ENCODE measurements at regions not wholly inside any gene's neighbourhood (a gene's known extent, or its start where the extent isn't known, plus 50 kb on each side); places are given as distances from the start of the nearest gene placed in this dataset.
"Not testable (repeated sequence)": the region's sequence is repeated elsewhere in the genome, so short reads cannot be mapped to it uniquely, and the experiment has no call there.

DNA sequence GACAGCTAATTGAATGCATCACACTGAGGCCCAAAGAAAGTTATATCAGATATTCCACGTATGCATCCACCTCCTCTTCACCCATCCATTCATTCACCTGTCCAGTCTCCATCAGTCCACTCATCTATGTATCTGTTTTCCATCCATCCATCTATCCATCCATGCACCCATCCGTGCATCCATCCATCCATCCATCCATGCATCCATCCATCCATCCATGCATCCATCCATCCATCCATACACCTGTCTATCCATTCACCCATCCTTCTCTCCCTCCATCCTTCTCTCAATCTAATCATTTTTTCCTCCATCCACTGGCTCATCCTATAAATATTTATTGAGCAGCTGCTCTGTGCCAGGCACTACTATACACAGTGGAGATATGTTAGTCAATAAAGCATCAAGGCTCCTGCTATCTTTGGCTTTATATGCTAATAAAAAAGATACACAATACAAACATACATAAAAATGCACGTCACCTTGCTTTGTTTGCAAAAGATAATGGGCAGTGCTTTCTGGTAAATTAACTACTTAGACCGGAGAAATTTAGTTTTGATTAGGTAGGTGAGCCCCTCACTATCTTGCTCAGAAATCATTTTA, 442.0 kb upstream of the KLF6 start:
- Histone ChIP-seq H3K36me3 (ENCODE audit: control insufficient read depth, insufficient read depth, low read length) (no peaks in the 10 kb centered on the region), H3K4me3 (ENCODE audit: low read depth, low read length) (no peak overlapping the region), H3K27me3 (ENCODE audit: control insufficient read depth, insufficient read depth, low read length) (no peaks in the 10 kb centered on the region), H3K27ac (ENCODE audit: insufficient read depth, low read length, poor library complexity, severe bottlenecking) (no peak overlapping the region), H3K9me3 (ENCODE audit: control insufficient read depth in 2 of 2, low read length in 2 of 2) (no peaks in the 10 kb centered on the region), H3K4me1 (ENCODE audit: control insufficient read depth, insufficient read depth, low read length, poor library complexity, severe bottlenecking) (no peaks in the 10 kb centered on the region)
- H3K9me3 Mint-ChIP-seq: peaks cover 0 to 2% (median 0%) of the 10 kb centered on the region in 7 donors
- no peak for DNase-seq
- no peaks in the 10 kb centered on the region for H3K36me3 Mint-ChIP-seq
- no peak overlapping the region for H3K27ac Mint-ChIP-seq
- H3K27me3 Mint-ChIP-seq: no peaks in the 10 kb centered on the region
- H3K4me3 Mint-ChIP-seq: no peak overlapping the region
- no peak for ATAC-seq (ENCODE audit: low read depth in 2 of 2)
- H3K4me1 Mint-ChIP-seq: no peaks in the 10 kb centered on the region

DNA sequence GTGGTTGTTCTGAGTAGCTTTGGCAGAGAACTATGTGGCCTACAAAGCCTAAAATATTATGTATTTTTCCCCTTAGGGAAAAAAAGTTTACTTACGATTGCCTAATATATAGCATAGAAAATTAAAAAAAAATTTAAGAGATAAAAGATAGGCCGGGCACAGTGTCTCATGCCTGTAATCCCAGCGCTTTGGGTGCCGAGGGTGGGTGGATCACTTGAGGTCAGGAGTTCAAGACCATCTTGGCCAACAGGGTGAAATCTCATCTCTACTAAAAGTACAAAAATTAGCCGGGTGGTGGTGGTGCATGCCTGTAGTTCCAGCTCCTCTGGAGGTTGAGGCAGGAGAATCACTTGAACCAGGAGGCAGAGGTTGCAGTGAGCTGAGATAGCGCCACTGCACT, 439.2 kb upstream of the KLF6 start:
- Mint-ChIP-seq H3K27me3 (peaks cover 4% of the 10 kb centered on the region), H3K9me3 (peaks cover 0 to 2% (median 0%) of the 10 kb centered on the region in 7 donors), H3K36me3 (no peaks in the 10 kb centered on the region), H3K27ac (no peak overlapping the region), H3K4me1 (no peaks in the 10 kb centered on the region), H3K4me3 (no peak overlapping the region)
- Histone ChIP-seq H3K27ac (ENCODE audit: insufficient read depth, low read length, poor library complexity, severe bottlenecking) (no peak overlapping the region), H3K27me3 (ENCODE audit: control insufficient read depth, insufficient read depth, low read length) (no peaks in the 10 kb centered on the region), H3K4me3 (ENCODE audit: low read depth, low read length) (no peak overlapping the region), H3K4me1 (ENCODE audit: control insufficient read depth, insufficient read depth, low read length, poor library complexity, severe bottlenecking) (no peaks in the 10 kb centered on the region), H3K36me3 (ENCODE audit: control insufficient read depth, insufficient read depth, low read length) (no peaks in the 10 kb centered on the region), H3K9me3 (ENCODE audit: control insufficient read depth in 2 of 2, low read length in 2 of 2) (no peaks in the 10 kb centered on the region)
- no peak for ATAC-seq (ENCODE audit: low read depth in 2 of 2)
- no peak for DNase-seq

DNA sequence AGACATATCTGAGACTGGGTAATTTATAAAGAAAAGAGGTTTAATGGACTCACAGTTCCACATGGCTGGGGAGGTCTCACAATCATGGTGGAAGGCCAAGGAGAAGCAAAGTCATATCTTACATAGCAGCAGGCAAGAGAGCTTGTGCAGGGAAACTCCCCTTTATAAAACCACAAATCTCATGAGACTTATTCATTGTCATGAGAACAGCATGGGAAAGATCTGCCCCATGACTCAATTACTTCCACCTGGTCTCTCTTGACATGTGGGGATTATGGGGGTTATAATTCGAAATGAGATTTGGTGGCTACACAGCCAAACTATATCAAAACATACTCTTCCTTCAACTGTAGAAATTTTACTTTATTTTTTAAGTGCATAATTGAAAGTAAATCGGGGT, 436.3 kb upstream of the KLF6 start:
- H3K4me3 ChIP-seq (ENCODE audit: low read depth, low read length); H3K4me1 Mint-ChIP-seq; H3K27me3 ChIP-seq (ENCODE audit: control insufficient read depth, insufficient read depth, low read length); H3K4me1 ChIP-seq (ENCODE audit: control insufficient read depth, insufficient read depth, low read length, poor library complexity, severe bottlenecking); H3K9me3 Mint-ChIP-seq; H3K27me3 Mint-ChIP-seq; H3K9me3 ChIP-seq (ENCODE audit: control insufficient read depth in 2 of 2, low read length in 2 of 2); H3K27ac Mint-ChIP-seq; H3K27ac ChIP-seq (ENCODE audit: insufficient read depth, low read length, poor library complexity, severe bottlenecking); H3K36me3 Mint-ChIP-seq; H3K4me3 Mint-ChIP-seq; H3K36me3 ChIP-seq (ENCODE audit: control insufficient read depth, insufficient read depth, low read length); DNase-seq; ATAC-seq (ENCODE audit: low read depth in 2 of 2): not testable (repeated sequence)

DNA sequence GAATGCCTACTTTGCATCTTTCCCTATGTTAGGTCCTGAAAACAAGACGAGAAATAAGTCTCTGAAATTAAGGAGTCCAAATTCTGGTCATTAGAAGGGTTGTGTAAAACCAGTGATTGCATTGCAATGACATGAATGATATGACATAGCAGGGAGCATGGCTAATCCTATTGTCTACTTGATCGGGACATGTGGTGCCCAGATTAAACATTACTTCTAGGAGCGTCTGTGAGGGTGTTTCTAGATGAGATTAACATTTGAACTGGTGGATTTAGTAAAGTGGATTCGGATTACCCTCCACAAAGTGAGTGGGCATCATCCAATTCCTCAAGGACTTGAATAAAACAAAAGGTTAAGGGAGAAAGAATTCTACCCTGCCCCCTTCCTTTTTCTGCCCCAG, 434.9 kb upstream of the KLF6 start:
- Mint-ChIP-seq H3K9me3 (peaks cover 0 to 2% (median 0%) of the 10 kb centered on the region in 7 donors), H3K27ac (no peak overlapping the region), H3K4me3 (no peak overlapping the region), H3K4me1 (peaks cover 0 to 2% (median under 1%) of the 10 kb centered on the region in 4 donors), H3K36me3 (no peaks in the 10 kb centered on the region), H3K27me3 (peaks cover 4% of the 10 kb centered on the region)
- no peaks in the 10 kb centered on the region for H3K36me3 ChIP-seq (ENCODE audit: control insufficient read depth, insufficient read depth, low read length)
- no peaks in the 10 kb centered on the region for H3K4me1 ChIP-seq (ENCODE audit: control insufficient read depth, insufficient read depth, low read length, poor library complexity, severe bottlenecking)
- no peak for ATAC-seq (ENCODE audit: low read depth in 2 of 2)
- no peak overlapping the region for H3K27ac ChIP-seq (ENCODE audit: insufficient read depth, low read length, poor library complexity, severe bottlenecking)
- DNase-seq: no peak
- no peaks in the 10 kb centered on the region for H3K9me3 ChIP-seq (ENCODE audit: control insufficient read depth in 2 of 2, low read length in 2 of 2)
- no peak overlapping the region for H3K4me3 ChIP-seq (ENCODE audit: low read depth, low read length)
- no peaks in the 10 kb centered on the region for H3K27me3 ChIP-seq (ENCODE audit: control insufficient read depth, insufficient read depth, low read length)

DNA sequence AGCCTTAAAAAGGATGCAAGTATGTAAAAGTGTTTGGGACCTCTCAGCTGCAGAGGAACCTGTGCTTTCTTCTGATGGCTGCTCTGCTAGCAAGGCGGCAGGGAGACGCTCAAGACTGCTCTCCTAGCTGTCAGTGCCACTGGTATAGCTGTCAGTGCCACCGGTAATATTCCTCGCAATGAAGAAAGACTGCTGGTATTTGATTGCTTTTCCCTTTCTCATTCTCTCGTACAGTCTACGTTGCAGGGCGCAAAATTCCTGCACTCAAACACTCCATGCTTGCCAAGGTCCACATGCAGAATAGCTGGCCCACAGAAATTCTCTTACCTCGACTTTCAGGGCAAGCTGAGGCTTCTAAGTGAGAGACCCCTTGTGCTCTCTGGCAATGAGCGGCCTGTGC, 432.6 kb upstream of the KLF6 start:
- Histone ChIP-seq H3K27ac (ENCODE audit: insufficient read depth, low read length, poor library complexity, severe bottlenecking) (no peak overlapping the region), H3K27me3 (ENCODE audit: control insufficient read depth, insufficient read depth, low read length) (no peaks in the 10 kb centered on the region)
- no peak for ATAC-seq (ENCODE audit: low read depth in 2 of 2)

DNA sequence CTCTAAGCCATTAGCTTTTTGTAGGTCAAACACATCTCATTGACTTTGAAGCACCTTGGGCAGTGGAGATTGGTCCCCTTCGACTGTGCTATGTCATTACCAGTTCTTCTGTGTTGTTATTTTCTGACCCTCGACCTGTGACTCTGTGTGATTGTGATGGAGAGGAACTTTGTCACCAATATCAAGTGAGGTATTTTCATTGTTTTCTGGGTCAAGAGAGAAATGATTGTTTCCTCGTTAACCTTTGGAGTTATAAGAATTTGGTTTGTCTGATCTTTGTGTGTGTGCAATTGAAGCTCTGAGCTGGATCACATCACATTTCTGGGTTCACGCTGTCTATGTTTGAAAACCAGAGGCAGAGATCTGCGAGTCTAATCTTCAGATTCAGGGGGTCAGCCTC, 432.2 kb upstream of the KLF6 start:
- H3K4me3 Mint-ChIP-seq: no peak overlapping the region
- no peak overlapping the region for H3K27ac Mint-ChIP-seq
- no peak overlapping the region for H3K27ac ChIP-seq (ENCODE audit: insufficient read depth, low read length, poor library complexity, severe bottlenecking)
- H3K9me3 Mint-ChIP-seq: no peaks in the 10 kb centered on the region
- no peak for DNase-seq
- no peaks in the 10 kb centered on the region for H3K27me3 ChIP-seq (ENCODE audit: control insufficient read depth, insufficient read depth, low read length)
- H3K4me1 ChIP-seq (ENCODE audit: control insufficient read depth, insufficient read depth, low read length, poor library complexity, severe bottlenecking): no peaks in the 10 kb centered on the region
- H3K36me3 ChIP-seq (ENCODE audit: control insufficient read depth, insufficient read depth, low read length): no peaks in the 10 kb centered on the region
- H3K4me3 ChIP-seq (ENCODE audit: low read depth, low read length): no peak overlapping the region
- peaks cover 4% of the 10 kb centered on the region for H3K27me3 Mint-ChIP-seq
- peaks cover 0 to 4% (median 1%) of the 10 kb centered on the region in 4 donors for H3K4me1 Mint-ChIP-seq
- no peaks in the 10 kb centered on the region for H3K36me3 Mint-ChIP-seq
- H3K9me3 ChIP-seq (ENCODE audit: control insufficient read depth in 2 of 2, low read length in 2 of 2): no peaks in the 10 kb centered on the region
- ATAC-seq (ENCODE audit: low read depth in 2 of 2): no peak

More for the DNA sequence above, 432.6 kb upstream of the KLF6 start:
- Histone ChIP-seq H3K4me3 (ENCODE audit: low read depth, low read length) (no peak overlapping the region), H3K4me1 (ENCODE audit: control insufficient read depth, insufficient read depth, low read length, poor library complexity, severe bottlenecking) (no peaks in the 10 kb centered on the region), H3K9me3 (ENCODE audit: control insufficient read depth in 2 of 2, low read length in 2 of 2) (no peaks in the 10 kb centered on the region), H3K36me3 (ENCODE audit: control insufficient read depth, insufficient read depth, low read length) (no peaks in the 10 kb centered on the region)
- H3K27me3 Mint-ChIP-seq: peaks cover 4% of the 10 kb centered on the region
- peaks cover 0 to 4% (median 1%) of the 10 kb centered on the region in 4 donors for H3K4me1 Mint-ChIP-seq
- H3K4me3 Mint-ChIP-seq: no peak overlapping the region
- DNase-seq: no peak
- H3K27ac Mint-ChIP-seq: no peak overlapping the region
- H3K9me3 Mint-ChIP-seq: no peaks in the 10 kb centered on the region
- no peaks in the 10 kb centered on the region for H3K36me3 Mint-ChIP-seq

DNA sequence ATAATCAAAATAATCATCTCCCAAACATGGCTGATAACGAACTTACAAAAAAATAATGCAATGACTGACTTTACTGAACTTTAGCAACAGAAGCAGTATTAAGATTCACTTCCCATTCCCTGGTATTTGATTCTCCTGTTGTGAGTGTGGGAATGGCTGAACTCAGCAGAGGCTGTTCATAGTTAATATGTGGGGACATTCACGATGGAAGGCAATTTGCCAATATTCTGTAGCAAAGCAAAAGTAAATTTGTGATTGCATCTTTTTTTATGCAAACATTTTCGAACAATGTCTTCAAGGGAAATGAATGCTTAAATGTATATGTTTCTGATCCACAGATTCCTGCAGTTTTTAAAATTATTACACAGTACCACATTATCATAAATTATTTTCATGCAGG, 431.7 kb upstream of the KLF6 start:
- Mint-ChIP-seq H3K27ac (no peak overlapping the region), H3K4me1 (peaks cover 0 to 4% (median 1%) of the 10 kb centered on the region in 4 donors), H3K9me3 (no peaks in the 10 kb centered on the region), H3K4me3 (no peak overlapping the region), H3K36me3 (no peaks in the 10 kb centered on the region), H3K27me3 (peaks cover 4% of the 10 kb centered on the region)
- Histone ChIP-seq H3K4me1 (ENCODE audit: control insufficient read depth, insufficient read depth, low read length, poor library complexity, severe bottlenecking) (no peaks in the 10 kb centered on the region), H3K9me3 (ENCODE audit: control insufficient read depth in 2 of 2, low read length in 2 of 2) (no peaks in the 10 kb centered on the region), H3K36me3 (ENCODE audit: control insufficient read depth, insufficient read depth, low read length) (no peaks in the 10 kb centered on the region), H3K27ac (ENCODE audit: insufficient read depth, low read length, poor library complexity, severe bottlenecking) (no peak overlapping the region), H3K4me3 (ENCODE audit: low read depth, low read length) (no peak overlapping the region), H3K27me3 (ENCODE audit: control insufficient read depth, insufficient read depth, low read length) (no peaks in the 10 kb centered on the region)
- DNase-seq: no peak
- no peak for ATAC-seq (ENCODE audit: low read depth in 2 of 2)

DNA sequence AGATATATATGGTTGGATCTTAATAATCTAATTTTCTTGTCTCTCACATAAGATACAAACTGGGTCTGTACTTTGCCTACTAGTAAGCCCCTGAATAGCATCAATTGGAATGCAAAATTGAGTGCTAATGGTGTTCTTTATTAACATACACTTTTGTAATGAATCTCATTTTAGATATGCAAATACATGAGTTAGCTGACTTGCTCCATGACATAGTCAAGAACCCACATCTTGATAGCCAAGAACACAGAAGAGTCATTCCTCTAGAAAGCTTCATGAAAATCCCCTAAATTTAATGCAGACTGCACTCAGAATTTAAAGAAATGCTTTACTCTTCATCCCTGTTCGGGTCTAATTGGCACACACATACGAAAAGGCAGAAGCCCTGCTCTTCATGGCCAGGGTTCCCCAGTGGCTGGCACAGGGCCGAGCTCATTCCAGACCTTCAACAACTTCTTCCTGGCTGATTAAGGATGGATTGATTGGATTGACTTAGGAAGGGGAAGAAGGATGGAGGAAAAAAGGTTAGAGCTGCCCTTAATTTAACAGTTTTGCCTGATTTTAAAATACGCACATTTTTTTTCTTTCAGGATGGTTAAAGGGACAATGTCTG, 431.1 kb upstream of the KLF6 start:
- Mint-ChIP-seq H3K36me3 (no peaks in the 10 kb centered on the region), H3K27me3 (peaks cover 4% of the 10 kb centered on the region), H3K4me1 (peaks cover 0 to 4% (median 1%) of the 10 kb centered on the region in 4 donors), H3K9me3 (no peaks in the 10 kb centered on the region), H3K27ac (no peak overlapping the region), H3K4me3 (no peak overlapping the region)
- no peak for DNase-seq
- no peak for ATAC-seq (ENCODE audit: low read depth in 2 of 2)
- H3K36me3 ChIP-seq (ENCODE audit: control insufficient read depth, insufficient read depth, low read length): no peaks in the 10 kb centered on the region
- no peak overlapping the region for H3K4me3 ChIP-seq (ENCODE audit: low read depth, low read length)
- H3K27me3 ChIP-seq (ENCODE audit: control insufficient read depth, insufficient read depth, low read length): no peaks in the 10 kb centered on the region
- H3K9me3 ChIP-seq (ENCODE audit: control insufficient read depth in 2 of 2, low read length in 2 of 2): no peaks in the 10 kb centered on the region
- no peak overlapping the region for H3K27ac ChIP-seq (ENCODE audit: insufficient read depth, low read length, poor library complexity, severe bottlenecking)
- no peaks in the 10 kb centered on the region for H3K4me1 ChIP-seq (ENCODE audit: control insufficient read depth, insufficient read depth, low read length, poor library complexity, severe bottlenecking)

All from CD4-positive, CD25-positive, alpha-beta regulatory T cell (primary cell).